ENCODE measurements at regions not wholly inside any gene's neighbourhood (a gene's known extent, or its start where the extent isn't known, plus 50 kb on each side); places are given as distances from the start of the nearest gene placed in this dataset.

GRCh38 chr6:55652429-55652828, 73.4 kb upstream of the HMGCLL1 start:
- TF ChIP-seq ZNF140 (tag by site-specific recombination; IDR thresholded peaks at IDR 0.05) (no peak), MYNN (tag by site-specific recombination; IDR thresholded peaks at IDR 0.05; ENCODE audit: borderline replicate concordance) (no peak), GLI4 (tag by site-specific recombination; IDR thresholded peaks at IDR 0.05) (no peak), ATF2 (tag by site-specific recombination; IDR thresholded peaks at IDR 0.05; ENCODE audit: low read depth) (no peak), ZNF639 (tag by site-specific recombination; IDR thresholded peaks at IDR 0.05) (no peak), SP7 (tag by site-specific recombination; IDR thresholded peaks at IDR 0.05) (no peak)
- TF ChIP-seq, protein P1, sequence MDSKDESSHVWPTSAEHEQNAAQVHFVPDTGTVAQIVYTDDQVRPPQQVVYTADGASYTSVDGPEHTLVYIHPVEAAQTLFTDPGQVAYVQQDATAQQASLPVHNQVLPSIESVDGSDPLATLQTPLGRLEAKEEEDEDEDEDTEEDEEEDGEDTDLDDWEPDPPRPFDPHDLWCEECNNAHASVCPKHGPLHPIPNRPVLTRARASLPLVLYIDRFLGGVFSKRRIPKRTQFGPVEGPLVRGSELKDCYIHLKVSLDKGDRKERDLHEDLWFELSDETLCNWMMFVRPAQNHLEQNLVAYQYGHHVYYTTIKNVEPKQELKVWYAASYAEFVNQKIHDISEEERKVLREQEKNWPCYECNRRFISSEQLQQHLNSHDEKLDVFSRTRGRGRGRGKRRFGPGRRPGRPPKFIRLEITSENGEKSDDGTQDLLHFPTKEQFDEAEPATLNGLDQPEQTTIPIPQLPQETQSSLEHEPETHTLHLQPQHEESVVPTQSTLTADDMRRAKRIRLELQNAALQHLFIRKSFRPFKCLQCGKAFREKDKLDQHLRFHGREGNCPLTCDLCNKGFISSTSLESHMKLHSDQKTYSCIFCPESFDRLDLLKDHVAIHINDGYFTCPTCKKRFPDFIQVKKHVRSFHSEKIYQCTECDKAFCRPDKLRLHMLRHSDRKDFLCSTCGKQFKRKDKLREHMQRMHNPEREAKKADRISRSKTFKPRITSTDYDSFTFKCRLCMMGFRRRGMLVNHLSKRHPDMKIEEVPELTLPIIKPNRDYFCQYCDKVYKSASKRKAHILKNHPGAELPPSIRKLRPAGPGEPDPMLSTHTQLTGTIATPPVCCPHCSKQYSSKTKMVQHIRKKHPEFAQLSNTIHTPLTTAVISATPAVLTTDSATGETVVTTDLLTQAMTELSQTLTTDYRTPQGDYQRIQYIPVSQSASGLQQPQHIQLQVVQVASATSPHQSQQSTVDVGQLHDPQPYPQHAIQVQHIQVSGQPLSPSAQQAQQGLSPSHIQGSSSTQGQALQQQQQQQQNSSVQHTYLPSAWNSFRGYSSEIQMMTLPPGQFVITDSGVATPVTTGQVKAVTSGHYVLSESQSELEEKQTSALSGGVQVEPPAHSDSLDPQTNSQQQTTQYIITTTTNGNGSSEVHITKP (tag by site-specific recombination; IDR thresholded peaks at IDR 0.05): no peak
- TF ChIP-seq, protein P2, sequence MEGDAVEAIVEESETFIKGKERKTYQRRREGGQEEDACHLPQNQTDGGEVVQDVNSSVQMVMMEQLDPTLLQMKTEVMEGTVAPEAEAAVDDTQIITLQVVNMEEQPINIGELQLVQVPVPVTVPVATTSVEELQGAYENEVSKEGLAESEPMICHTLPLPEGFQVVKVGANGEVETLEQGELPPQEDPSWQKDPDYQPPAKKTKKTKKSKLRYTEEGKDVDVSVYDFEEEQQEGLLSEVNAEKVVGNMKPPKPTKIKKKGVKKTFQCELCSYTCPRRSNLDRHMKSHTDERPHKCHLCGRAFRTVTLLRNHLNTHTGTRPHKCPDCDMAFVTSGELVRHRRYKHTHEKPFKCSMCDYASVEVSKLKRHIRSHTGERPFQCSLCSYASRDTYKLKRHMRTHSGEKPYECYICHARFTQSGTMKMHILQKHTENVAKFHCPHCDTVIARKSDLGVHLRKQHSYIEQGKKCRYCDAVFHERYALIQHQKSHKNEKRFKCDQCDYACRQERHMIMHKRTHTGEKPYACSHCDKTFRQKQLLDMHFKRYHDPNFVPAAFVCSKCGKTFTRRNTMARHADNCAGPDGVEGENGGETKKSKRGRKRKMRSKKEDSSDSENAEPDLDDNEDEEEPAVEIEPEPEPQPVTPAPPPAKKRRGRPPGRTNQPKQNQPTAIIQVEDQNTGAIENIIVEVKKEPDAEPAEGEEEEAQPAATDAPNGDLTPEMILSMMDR (tag by site-specific recombination; IDR thresholded peaks at IDR 0.05): no peak
- TF ChIP-seq, protein P3, sequence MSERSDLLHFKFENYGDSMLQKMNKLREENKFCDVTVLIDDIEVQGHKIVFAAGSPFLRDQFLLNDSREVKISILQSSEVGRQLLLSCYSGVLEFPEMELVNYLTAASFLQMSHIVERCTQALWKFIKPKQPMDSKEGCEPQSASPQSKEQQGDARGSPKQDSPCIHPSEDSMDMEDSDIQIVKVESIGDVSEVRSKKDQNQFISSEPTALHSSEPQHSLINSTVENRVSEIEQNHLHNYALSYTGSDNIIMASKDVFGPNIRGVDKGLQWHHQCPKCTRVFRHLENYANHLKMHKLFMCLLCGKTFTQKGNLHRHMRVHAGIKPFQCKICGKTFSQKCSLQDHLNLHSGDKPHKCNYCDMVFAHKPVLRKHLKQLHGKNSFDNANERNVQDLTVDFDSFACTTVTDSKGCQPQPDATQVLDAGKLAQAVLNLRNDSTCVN (tag by site-specific recombination; optimal IDR thresholded peaks at IDR 0.05): no peak

Data from HEK293 (cell line).